ENCODE measurements at regions not wholly inside any gene's neighbourhood (a gene's known extent, or its start where the extent isn't known, plus 50 kb on each side); places are given as distances from the start of the nearest gene placed in this dataset.

DNA sequence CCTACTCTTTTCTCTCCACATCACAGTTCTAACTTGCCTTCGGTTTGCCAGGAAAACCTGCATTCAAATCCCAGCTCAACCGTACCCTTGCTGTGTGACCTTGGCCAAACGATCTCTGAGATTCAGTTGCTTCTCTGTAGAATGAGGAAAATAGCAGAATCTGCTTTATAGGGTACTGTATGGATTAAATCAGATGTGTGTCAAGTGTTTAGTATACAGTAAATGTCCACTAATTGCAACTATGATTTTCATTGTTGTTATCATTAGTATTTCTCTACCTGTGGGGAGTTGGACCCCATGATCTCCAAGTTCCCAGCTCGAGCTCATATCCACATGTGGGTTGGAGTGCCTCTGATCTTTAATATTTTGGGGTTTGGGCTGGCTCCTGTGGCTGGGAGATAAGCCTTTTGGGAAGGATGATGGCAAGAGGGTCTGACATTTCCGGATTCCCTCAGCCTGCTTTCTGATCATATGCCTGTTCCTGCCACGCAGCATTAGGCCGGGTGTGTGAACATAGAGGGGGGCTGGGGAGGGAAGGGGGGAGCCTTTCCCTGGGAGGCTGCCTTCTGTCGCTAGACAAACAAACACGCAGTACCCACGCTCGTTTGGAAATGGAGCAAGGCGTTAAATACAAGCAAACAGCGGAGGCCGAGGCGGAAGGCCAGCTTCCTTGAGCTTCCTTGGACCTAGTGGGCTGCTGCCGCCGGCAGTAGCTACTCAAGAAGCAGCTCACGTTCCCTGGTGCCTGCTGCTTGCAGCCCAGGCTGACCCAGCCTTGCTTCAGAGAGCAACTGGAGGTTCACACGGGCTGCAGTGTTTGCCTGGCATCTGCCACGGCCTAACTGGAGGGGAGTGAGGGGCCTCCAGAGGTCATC, 213.5 kb upstream of the LHX5 start:
- TF ChIP-seq, protein P1, sequence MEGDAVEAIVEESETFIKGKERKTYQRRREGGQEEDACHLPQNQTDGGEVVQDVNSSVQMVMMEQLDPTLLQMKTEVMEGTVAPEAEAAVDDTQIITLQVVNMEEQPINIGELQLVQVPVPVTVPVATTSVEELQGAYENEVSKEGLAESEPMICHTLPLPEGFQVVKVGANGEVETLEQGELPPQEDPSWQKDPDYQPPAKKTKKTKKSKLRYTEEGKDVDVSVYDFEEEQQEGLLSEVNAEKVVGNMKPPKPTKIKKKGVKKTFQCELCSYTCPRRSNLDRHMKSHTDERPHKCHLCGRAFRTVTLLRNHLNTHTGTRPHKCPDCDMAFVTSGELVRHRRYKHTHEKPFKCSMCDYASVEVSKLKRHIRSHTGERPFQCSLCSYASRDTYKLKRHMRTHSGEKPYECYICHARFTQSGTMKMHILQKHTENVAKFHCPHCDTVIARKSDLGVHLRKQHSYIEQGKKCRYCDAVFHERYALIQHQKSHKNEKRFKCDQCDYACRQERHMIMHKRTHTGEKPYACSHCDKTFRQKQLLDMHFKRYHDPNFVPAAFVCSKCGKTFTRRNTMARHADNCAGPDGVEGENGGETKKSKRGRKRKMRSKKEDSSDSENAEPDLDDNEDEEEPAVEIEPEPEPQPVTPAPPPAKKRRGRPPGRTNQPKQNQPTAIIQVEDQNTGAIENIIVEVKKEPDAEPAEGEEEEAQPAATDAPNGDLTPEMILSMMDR (IDR thresholded peaks at IDR 0.05) = no peak

DNA sequence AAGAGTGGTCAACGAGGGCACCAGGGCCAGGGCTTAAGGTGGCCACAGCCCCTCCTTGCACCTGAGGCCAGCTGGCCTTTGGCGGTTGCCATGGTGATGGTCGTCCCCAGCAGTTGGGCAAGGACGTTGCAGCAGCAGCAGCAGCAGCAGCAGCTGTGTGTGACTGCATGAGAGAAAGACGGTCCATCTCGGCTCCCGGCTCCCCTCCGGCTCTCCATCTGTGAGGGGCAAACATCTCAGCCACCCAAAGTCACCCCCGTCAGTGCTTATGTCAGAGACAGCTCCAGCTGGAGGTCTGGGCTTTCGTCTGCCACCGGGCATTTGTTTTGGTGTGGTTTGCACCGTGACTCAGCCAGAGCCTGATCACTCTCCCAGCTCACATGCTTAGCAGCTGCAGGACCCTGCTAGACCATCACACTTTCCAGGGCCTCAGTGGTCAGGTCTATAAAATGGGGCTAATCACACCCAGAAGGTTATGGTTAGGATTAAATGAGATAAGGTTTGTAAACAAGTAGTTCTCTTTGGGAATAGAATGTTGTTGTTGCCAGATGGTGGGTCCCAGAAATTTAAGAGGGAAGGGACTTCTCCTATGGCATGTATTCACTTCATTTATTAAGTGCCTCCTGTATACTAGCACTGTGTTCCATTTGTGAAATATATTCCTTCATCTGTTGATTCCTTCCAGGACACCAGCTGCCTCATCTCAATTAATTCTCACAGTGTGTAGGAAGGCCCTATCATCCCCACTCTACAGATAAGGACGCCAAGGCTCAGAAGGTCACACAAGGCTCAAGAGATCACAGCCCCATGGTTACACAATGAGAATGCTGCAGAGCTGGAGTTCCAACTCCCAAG, 212.6 kb upstream of the LHX5 start:
- no peak for DNase-seq (ENCODE audit: low spot score)
- no peak overlapping the region for H3K27ac ChIP-seq
- no peak overlapping the region for H3K4me3 ChIP-seq
- TF ChIP-seq, protein P1 (IDR thresholded peaks at IDR 0.05) = no peak

More for the DNA sequence above, 213.5 kb upstream of the LHX5 start:
- DNase-seq (ENCODE audit: low spot score) = no peak
- no peak overlapping the region for H3K27ac ChIP-seq
- no peak overlapping the region for H3K4me3 ChIP-seq

DNA sequence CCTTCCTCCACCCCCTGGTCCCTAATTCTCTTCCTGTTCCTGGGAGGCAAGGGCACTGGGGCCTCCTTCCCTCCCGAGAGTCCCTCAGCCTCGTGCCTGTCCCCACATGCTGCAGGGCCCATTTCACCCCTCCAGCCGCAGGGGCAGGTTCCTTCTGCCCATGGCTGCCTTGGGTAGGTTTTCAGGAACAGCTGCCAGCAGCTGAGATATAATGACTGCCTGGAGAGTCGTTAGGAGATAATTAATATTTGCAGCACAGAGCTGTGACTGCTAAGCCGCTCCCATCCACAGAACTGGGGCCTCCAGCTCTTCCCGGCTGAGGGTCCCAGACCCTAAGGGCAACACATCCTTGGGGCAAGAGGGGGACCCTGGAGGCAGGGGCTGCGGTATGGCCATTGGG, 211.9 kb upstream of the LHX5 start:
- no peak overlapping the region for H3K27ac ChIP-seq
- DNase-seq (ENCODE audit: low spot score) = no peak
- TF ChIP-seq, protein P1 (IDR thresholded peaks at IDR 0.05) = no peak
- H3K4me3 ChIP-seq = no peak overlapping the region

DNA sequence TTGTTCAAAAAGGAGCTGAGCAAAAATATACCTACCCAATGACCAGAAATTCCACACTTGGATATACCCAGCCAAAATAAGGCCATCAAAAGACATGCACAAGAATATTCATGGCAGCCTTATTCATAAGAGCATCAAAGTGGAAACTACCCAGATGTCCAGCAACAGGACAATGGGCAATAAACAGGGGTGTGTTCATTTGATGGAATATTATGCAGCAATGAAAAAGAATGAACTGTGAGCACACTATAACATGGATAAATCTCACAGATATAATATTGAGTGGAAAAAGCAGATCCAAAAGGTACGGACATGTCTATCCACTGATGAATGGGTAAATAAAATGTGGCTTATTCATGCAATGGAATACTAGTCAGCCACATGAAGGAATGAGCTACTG, 209.2 kb upstream of the LHX5 start:
- TF ChIP-seq, protein P1 (IDR thresholded peaks at IDR 0.05) = no peak

DNA sequence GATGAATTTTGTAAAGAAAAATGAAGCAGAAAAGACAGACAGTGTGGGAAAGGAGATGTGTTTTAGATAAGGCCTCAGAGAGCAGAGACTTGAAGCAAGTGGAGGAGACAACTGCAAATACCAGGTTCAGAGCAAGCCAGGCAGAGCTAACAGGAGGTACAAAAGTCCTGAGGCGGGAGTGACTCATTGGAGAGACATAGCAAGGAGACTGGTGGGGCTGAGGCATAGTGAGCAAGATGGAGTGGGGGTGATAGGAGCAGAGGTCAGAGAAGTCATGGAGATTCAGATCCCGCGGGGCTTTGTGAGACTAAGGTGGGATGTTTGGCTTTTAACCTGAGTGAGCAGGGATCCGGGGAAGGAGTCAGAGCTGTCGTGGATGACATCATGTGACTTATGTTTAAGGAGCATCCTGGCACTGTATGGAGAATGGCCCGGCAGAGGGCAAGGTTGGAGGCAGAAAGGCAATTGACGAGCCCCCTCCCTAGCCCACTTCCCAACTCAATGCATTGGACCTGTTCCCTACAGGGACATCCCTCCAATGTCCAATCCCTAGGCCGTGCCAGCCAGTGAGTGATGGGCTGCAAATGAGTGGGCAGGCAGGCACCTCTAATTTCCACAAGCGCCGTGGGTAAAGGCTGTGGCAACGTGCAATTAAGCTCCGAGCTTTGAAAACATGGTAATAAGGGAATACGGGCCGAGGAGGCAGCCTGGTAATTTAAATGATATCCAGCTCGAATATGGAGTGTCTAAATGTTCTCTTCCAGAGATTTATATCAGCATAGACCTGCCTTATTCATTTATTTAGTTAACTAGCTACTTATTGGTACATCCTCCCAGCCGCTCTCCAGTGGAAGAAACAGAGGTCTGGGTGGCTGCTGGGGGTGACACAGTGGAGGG, 206.8 kb upstream of the LHX5 start:
- Histone ChIP-seq H3K27ac (no peak overlapping the region), H3K4me3 (no peak overlapping the region)
- TF ChIP-seq, protein P1 (IDR thresholded peaks at IDR 0.05) = no peak
- no peak for DNase-seq (ENCODE audit: low spot score)

More for the DNA sequence above, 209.2 kb upstream of the LHX5 start:
- DNase-seq (ENCODE audit: low spot score) = no peak
- Histone ChIP-seq H3K27ac (no peak overlapping the region), H3K4me3 (no peak overlapping the region)

DNA sequence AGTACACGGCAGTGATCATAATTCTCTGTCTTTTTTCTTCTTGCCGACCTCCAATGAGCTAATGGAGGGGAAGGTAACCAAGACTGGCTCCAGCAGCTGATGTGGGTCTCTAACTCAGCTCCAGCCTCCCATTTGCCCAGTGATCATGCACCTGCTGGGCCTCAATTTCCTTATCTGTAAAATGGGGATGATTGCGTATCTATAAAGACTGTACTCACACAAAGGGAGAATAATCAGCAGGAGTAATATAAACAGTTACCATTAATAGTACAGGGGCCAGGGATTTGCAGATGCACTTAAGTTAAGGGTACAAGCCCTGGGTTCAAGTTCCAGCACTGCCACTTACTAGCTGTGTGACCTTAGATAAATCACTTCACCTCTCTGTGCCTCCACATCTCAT, 204.9 kb upstream of the LHX5 start:
- no peak overlapping the region for H3K27ac ChIP-seq
- no peak for DNase-seq (ENCODE audit: low spot score)
- H3K4me3 ChIP-seq = no peak overlapping the region
- TF ChIP-seq, protein P1 (IDR thresholded peaks at IDR 0.05) = no peak

Measured in coronary artery (tissue), 2 donors.